Kidney epithelial cell (primary cell): ENCODE measurements at regions not wholly inside any gene's neighbourhood (a gene's known extent, or its start where the extent isn't known, plus 50 kb on each side); places are given as distances from the start of the nearest gene placed in this dataset.

Experiments
- DNase-seq: peaks from one replicate; pipeline ENCODE4 v3.0.0-alpha.2; 2010; ENCODE audit warnings: low read depth
- H3K27me3 ChIP-seq: 2 replicates; pipeline ENCODE4 v1.6.0; 2011; ENCODE audit warnings: low read length; ENCODE audit not compliant: control insufficient read depth, insufficient read depth
- H3K36me3 ChIP-seq: 2 replicates; pipeline ENCODE4 v1.5.1; 2011; ENCODE audit warnings: low read length; ENCODE audit not compliant: control insufficient read depth, insufficient read depth
- H3K4me3 ChIP-seq: 2 replicates; pipeline ENCODE4 v1.5.1; 2011; ENCODE audit warnings: low read depth, mild to moderate bottlenecking, control low read depth, low read length
- CTCF ChIP-seq: IDR thresholded peaks from 2 replicates; pipeline ENCODE4 v1.5.1; 2011; ENCODE audit warnings: mild to moderate bottlenecking, moderate library complexity, low read length, control low read depth, inconsistent platforms; ENCODE audit not compliant: insufficient read depth, poor library complexity, severe bottlenecking

GRCh38 chr6:4592026-4592425 is 184.2 kb upstream of the CDYL start:
- Histone ChIP-seq H3K36me3 (no peaks in the 10 kb centered on the region), H3K4me3 (no peak overlapping the region), H3K27me3 (no peaks in the 10 kb centered on the region)
- DNase-seq: no peak
- TF ChIP-seq CTCF: no peak

GRCh38 chr6:4591218-4591617 is 185.0 kb upstream of the CDYL start:
- H3K36me3 ChIP-seq: no peaks in the 10 kb centered on the region
- no peak for DNase-seq
- H3K4me3 ChIP-seq: no peak overlapping the region
- TF ChIP-seq CTCF: no peak
- H3K27me3 ChIP-seq: no peaks in the 10 kb centered on the region

GRCh38 chr6:4589295-4589694 is 186.9 kb upstream of the CDYL start:
- DNase-seq: no peak
- H3K4me3 ChIP-seq: no peak overlapping the region
- no peaks in the 10 kb centered on the region for H3K27me3 ChIP-seq
- H3K36me3 ChIP-seq: no peaks in the 10 kb centered on the region
- no peak for TF ChIP-seq CTCF

- H3K4me3 ChIP-seq: no peak overlapping the region
- no peak for DNase-seq
- no peaks in the 10 kb centered on the region for H3K27me3 ChIP-seq
- no peaks in the 10 kb centered on the region for H3K36me3 ChIP-seq
- no peak for TF ChIP-seq CTCF
Measured at GRCh38 chr6:4588581-4588980, 187.6 kb upstream of the CDYL start.

- no peak for DNase-seq
- Histone ChIP-seq H3K27me3 (no peaks in the 10 kb centered on the region), H3K4me3 (no peak overlapping the region), H3K36me3 (no peaks in the 10 kb centered on the region)
- TF ChIP-seq CTCF: no peak
Measured at GRCh38 chr6:4588163-4588562, 188.0 kb upstream of the CDYL start.

GRCh38 chr6:4587171-4587570 is 189.0 kb upstream of the CDYL start:
- TF ChIP-seq CTCF: no peak
- H3K4me3 ChIP-seq: no peak overlapping the region
- H3K36me3 ChIP-seq: no peaks in the 10 kb centered on the region
- no peaks in the 10 kb centered on the region for H3K27me3 ChIP-seq
- no peak for DNase-seq
